ENCODE measurements at regions not wholly inside any gene's neighbourhood (a gene's known extent, or its start where the extent isn't known, plus 50 kb on each side); places are given as distances from the start of the nearest gene placed in this dataset.

DNA sequence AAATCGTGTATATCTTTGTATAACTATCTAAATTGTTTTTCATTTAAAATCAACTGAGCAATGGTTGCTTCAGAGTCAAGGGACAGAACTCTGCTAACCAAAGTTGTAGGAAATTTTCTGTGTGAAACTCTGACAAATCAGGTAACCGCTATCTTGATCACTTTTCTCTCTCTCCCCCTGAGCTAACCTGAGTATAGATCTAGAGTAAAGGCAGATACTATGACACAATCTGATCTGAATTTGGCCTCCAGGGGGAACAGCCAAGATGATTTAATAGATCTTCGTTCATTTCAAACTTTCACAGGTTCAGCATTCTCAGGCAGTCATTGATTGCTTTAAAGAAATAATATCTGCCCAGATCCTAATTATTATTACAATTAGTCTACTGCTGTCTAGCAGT, 472.8 kb downstream of the NUF2 start:
- TF ChIP-seq, protein P1, sequence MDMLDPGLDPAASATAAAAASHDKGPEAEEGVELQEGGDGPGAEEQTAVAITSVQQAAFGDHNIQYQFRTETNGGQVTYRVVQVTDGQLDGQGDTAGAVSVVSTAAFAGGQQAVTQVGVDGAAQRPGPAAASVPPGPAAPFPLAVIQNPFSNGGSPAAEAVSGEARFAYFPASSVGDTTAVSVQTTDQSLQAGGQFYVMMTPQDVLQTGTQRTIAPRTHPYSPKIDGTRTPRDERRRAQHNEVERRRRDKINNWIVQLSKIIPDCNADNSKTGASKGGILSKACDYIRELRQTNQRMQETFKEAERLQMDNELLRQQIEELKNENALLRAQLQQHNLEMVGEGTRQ (IDR thresholded peaks at IDR 0.05; ENCODE audit: low read depth, low read length) = no peak
- TF ChIP-seq POLR2A (IDR thresholded peaks at IDR 0.05; ENCODE audit: low read depth, low read length) (no peak), MAFK (IDR thresholded peaks at IDR 0.05; ENCODE audit: low read depth, low read length) (no peak), RCOR1 (IDR thresholded peaks at IDR 0.05; ENCODE audit: insufficient replicate concordance, low read length) (no peak), CHD1 (IDR thresholded peaks at IDR 0.05; ENCODE audit: low read depth, low read length) (no peak), RAD21 (IDR thresholded peaks at IDR 0.05; ENCODE audit: low read length) (no peak), BHLHE40 (IDR thresholded peaks at IDR 0.05; ENCODE audit: low read depth, low read length) (no peak), SMC3 (IDR thresholded peaks at IDR 0.05; ENCODE audit: low read depth, low read length) (no peak), RFX5 (IDR thresholded peaks at IDR 0.05; ENCODE audit: low read depth, low read length) (no peak), NFE2L2 (IDR thresholded peaks at IDR 0.05; ENCODE audit: low read depth, low read length) (no peak)
- TF ChIP-seq, protein P2, sequence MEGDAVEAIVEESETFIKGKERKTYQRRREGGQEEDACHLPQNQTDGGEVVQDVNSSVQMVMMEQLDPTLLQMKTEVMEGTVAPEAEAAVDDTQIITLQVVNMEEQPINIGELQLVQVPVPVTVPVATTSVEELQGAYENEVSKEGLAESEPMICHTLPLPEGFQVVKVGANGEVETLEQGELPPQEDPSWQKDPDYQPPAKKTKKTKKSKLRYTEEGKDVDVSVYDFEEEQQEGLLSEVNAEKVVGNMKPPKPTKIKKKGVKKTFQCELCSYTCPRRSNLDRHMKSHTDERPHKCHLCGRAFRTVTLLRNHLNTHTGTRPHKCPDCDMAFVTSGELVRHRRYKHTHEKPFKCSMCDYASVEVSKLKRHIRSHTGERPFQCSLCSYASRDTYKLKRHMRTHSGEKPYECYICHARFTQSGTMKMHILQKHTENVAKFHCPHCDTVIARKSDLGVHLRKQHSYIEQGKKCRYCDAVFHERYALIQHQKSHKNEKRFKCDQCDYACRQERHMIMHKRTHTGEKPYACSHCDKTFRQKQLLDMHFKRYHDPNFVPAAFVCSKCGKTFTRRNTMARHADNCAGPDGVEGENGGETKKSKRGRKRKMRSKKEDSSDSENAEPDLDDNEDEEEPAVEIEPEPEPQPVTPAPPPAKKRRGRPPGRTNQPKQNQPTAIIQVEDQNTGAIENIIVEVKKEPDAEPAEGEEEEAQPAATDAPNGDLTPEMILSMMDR (conservative IDR thresholded peaks at IDR 0.05; ENCODE audit: low read depth, low read length) = no peak
- TF ChIP-seq, protein P3, sequence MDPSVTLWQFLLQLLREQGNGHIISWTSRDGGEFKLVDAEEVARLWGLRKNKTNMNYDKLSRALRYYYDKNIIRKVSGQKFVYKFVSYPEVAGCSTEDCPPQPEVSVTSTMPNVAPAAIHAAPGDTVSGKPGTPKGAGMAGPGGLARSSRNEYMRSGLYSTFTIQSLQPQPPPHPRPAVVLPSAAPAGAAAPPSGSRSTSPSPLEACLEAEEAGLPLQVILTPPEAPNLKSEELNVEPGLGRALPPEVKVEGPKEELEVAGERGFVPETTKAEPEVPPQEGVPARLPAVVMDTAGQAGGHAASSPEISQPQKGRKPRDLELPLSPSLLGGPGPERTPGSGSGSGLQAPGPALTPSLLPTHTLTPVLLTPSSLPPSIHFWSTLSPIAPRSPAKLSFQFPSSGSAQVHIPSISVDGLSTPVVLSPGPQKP (IDR thresholded peaks at IDR 0.05; ENCODE audit: borderline replicate concordance, low read depth, low read length) = no peak

Measured in IMR-90 (cell line).